ENCODE measurements at regions not wholly inside any gene's neighbourhood (a gene's known extent, or its start where the extent isn't known, plus 50 kb on each side); places are given as distances from the start of the nearest gene placed in this dataset.
"Not testable (repeated sequence)": the region's sequence is repeated elsewhere in the genome, so short reads cannot be mapped to it uniquely, and the experiment has no call there.

GRCh38 chr5:92022415-92023140 lies 639.5 kb upstream of the ARRDC3 start:
- no peak for DNase-seq (ENCODE audit: low spot score)

GRCh38 chr5:92019376-92019990 lies 636.4 kb upstream of the ARRDC3 start:
- no peak for DNase-seq (ENCODE audit: low spot score)

- DNase-seq (ENCODE audit: low spot score): no peak
These were observed 634.7 kb upstream of the ARRDC3 start for GRCh38 chr5:92017776-92018175.

DNA sequence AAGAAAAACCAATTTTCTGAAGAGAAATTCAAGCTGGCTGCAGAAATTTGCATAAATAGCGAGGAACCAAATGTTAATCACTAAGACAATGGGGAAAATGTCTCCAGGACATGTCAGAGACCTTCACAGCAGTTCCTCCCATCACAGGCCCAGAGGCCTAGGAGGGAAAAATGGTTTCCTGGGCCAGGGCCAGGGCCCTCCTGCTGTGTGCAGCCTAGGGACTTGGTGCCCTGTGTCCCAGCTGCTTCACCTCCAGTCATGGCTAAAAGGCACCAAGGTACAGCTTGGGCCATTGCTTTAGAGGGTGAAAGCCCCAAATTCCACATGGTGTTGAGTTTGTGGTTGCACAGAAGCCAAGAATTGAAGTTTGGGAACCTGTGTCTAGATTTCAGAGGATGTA lies 628.7 kb upstream of the ARRDC3 start:
- DNase-seq (ENCODE audit: low spot score): not testable (repeated sequence)

DNA sequence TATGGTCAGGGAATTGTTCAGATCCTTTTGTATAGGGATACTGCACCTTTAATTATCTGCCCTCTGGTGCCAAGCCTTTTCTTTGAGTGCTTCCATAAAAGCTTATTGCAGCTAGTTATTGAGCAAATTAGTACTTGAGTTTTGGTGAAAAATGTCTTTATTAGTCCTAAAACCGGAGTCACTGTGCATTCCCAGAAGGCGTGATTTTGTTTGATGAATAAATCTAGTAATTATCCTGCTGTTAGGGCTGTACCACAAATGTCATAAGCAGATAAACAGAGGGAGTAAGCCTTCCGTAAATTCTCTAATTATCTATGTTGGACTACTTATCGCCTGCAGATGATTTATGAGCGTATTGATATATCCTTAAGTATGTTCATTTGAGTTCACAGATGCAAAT lies 620.7 kb upstream of the ARRDC3 start:
- no peak for DNase-seq (ENCODE audit: low spot score)

- DNase-seq (ENCODE audit: low spot score): no peak
These were observed 619.7 kb upstream of the ARRDC3 start for GRCh38 chr5:92002721-92003274.

GRCh38 chr5:91998774-91999173 lies 615.7 kb upstream of the ARRDC3 start:
- DNase-seq (ENCODE audit: low spot score): no peak

DNA sequence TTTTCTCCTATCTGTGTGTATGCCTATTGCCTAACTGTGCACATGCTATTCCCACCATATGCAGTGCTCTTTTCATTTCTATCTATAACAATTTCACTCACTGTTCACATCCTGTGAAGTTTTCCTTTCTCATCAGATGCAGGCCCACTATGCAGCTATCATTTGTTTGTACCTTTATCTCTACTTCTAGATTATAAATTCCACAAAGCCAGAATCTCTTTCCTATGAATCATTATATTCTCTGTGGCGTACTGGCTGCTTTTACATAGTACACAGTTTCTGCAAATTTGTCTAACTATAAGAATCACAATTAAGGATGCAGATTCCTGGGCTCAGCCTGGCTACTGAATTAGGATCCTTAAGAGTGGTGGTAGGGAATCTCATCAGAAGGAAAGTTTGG lies 600.8 kb upstream of the ARRDC3 start:
- DNase-seq (ENCODE audit: low spot score): no peak

DNA sequence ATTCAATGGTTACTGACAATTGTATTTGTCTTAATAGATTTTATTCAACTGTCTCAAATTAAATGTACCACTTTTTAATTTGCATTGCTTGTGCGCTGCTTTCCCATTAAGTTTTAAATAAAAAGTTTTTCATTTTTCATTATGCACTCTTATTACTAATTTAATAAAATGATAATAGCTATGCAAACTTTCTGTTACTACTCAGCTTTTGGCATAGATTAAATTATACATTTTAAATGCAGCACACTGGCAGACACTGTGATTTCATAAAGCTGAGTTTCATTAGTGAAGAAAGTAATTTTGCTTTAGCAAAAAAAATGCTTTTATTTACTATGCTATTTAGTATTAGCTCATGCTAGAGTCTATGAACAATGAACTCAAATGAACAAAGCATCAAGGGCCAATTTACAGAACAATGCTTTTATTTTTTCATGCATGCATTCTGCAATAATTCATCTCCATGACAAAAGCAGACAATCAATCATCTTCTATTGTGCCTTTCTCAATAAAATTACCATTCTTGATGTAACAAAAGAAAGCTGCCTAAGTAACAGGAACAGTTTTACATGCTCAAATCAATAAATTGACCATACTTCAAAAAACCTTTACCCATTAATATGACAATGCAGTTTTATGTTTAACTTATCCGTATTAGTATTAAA lies 595.2 kb upstream of the ARRDC3 start:
- no peak for DNase-seq (ENCODE audit: low spot score)

DNA sequence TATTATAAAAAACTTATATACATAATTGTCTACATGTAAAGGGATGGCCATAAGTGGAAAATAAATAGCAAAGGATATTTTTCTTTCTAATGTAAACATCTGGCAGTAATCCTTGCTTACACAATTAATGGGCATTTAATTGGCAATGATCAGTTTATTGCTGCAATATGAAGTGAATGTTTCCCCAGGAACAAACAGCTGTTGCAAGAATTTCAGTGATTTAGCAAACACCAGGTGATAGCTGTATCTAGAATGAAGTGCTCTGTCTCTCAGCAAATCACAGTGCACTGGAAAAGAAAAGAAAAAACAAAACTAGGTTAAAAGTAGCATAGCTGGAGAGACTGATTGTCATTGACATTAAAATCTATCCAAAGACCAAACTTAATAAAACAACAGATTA lies 594.5 kb upstream of the ARRDC3 start:
- no peak for DNase-seq (ENCODE audit: low spot score)

- no peak for DNase-seq (ENCODE audit: low spot score)
These were observed 593.3 kb upstream of the ARRDC3 start for GRCh38 chr5:91976451-91976850.

- no peak for DNase-seq (ENCODE audit: low spot score)
These were observed 580.0 kb upstream of the ARRDC3 start for GRCh38 chr5:91963166-91963565.

GRCh38 chr5:91957666-91958065 lies 574.5 kb upstream of the ARRDC3 start:
- DNase-seq (ENCODE audit: low spot score): no peak

- no peak for DNase-seq (ENCODE audit: low spot score)
These were observed 573.6 kb upstream of the ARRDC3 start for GRCh38 chr5:91956738-91957137.

DNA sequence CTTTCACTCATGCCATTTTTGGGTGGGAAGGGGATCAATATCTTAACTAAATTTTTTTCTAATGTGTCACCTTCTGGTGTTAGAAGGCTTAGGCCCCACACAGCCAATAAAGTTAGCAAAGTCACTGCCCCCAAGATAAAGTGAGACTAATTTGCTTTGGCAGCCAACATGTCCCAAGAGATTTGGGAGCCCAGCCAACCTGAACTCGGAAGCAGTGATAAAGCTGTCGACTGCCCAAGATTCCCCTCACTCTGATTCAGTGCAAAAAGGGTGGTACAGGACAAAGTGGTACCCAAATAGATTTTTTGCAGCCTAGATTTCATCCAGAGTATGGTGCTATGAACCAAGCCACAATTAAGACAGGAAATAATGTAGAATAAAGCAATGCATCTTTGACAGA lies 572.5 kb upstream of the ARRDC3 start:
- no peak for DNase-seq (ENCODE audit: low spot score)

DNA sequence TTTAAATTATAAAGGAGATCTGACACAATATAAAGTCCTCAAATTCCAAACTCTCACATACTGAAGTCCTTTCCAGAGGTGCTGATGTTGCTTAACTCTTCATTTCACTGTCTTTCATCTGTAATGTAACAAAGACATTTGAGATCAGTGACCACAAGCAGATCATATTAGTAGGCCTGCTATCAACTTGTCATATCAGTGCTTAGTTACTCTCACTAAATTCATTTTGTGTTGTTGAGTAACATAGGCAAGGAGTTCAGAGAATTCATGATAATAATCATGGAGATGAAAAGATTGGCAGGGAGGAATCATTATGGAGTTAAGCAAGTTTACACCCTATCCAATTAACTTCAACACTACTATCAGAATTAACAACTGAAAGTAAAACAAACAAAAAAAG lies 571.0 kb upstream of the ARRDC3 start:
- no peak for DNase-seq (ENCODE audit: low spot score)

DNA sequence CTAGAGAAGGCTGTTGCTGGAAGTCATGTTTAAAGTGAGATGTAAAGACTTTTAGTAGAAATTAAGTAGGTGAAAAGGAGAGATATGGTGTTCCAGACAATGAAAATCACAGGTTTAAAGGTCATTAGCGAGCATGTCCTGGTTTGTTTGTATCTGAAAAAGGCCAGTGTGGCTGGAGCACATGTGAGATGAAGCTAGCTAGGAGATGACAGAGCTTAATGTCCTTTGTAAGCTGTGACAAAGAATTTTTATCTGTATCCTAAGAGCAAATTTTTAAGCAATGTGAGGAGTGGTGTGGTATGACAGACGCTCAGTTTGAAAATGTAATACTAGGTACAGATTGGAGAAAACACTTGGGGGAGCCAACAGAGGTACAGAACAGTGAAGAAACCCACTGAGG lies 567.2 kb upstream of the ARRDC3 start:
- DNase-seq (ENCODE audit: low spot score): no peak

DNA sequence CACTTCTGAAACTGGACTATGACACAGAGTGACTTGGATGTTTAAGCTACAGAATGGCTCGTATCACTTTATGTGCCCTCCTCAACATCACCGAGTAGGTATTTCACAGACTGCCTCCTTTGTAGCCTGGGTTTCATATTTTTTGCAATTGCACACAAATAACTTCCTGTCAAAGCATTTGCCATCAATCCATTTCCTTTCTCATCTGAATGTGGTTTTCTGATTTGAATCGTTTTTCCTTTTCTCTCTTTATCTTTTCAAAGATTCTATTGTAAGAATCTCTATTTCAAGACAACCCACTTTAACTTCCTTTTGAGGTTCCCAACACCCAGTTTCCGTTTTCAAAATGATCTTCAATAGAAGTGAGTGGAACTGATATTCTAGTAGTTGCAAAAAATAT lies 563.8 kb upstream of the ARRDC3 start:
- no peak for DNase-seq (ENCODE audit: low spot score)

DNA sequence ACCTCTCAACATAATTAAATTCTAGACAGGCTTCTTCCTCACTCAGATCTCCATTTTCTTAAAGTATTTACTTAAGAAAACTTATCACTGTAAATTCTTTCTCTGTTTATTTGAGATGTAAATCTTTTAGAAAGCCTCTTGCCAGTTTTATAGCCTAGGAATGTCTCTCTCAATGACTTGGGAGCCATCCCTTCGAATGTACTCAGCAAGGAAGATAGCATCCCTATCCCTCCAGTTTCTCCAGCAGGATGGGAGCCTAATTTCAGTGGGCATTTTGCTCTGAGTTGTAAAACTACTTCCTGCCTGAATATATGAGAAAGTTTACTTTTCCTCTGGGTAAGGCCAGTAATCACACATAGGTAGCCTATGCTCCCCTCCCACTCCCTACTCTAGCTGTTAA lies 558.5 kb upstream of the ARRDC3 start:
- no peak for DNase-seq (ENCODE audit: low spot score)

GRCh38 chr5:91938441-91938840 lies 555.3 kb upstream of the ARRDC3 start:
- DNase-seq (ENCODE audit: low spot score): no peak

DNA sequence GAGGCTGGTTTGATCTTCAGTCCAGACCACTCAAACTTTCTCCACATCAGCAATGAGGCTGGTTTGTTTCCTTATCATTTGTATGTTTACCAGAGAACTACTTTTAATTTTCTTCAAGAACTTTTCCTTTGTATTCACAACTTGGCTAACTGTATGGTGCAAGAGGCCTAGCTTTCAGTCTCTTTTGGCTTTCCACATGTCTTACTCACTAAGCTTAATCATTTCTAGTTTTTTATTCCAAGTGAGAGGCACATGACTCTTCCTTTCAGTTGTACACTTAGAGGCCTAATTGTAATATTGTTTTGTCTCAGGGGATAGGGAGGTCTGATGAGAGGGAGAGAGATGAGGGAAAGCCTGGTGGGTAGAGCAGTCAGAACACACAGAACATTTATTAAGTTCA lies 554.0 kb upstream of the ARRDC3 start:
- DNase-seq (ENCODE audit: low spot score): no peak

DNA sequence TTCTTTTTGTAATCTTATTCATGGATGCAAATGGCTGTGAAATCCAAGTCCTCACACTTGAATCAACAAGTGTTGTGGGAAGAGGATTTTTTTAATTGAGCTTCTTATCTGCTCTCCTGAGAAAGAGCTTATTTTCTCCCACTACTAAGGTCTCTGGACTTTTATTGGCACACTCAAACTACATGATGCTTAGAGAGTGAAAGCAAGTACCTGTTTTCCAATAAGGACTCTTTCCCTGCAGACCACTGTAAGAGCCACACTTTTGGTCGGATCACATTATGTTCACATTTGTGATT lies 546.4 kb upstream of the ARRDC3 start:
- no peak for DNase-seq (ENCODE audit: low spot score)

GRCh38 chr5:91928754-91929521 lies 545.8 kb upstream of the ARRDC3 start:
- no peak for DNase-seq (ENCODE audit: low spot score)

Data from HuH-7 (cell line).